GM18907 (cell line): ENCODE measurements at regions not wholly inside any gene's neighbourhood (a gene's known extent, or its start where the extent isn't known, plus 50 kb on each side); places are given as distances from the start of the nearest gene placed in this dataset.

Source experiments
- ATAC-seq: cut with Tn5 transposase; IDR thresholded peaks from one replicate; pipeline ENCODE4 v1.9.1; 2021; ENCODE audit warnings: mild to moderate bottlenecking, moderate library complexity; ENCODE audit not compliant: unreplicated experiment

- ATAC-seq, result no peak
Observed at GRCh38 chr10:91691981-91692380, 59.1 kb upstream of the PPP1R3C start.

GRCh38 chr10:91690996-91691676 is 58.3 kb upstream of the PPP1R3C start:
- ATAC-seq, result no peak

DNA sequence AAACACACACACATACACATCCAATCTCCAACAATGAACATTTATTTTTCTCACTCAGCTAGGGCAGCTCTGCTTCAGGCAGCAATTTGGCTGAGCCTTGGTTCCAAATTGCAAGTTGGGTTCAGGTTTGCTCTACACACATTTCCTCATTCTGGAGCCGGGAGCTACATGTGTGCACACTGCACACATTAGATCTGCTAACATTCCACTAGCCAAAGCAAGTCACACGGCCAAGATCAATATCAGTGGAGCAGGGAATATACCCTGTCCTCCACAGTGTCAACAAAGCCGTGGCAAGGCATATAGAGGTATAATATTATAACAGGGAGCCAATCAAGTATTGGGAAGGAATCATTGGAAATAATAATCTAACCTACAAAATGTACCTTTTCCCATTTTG is 57.5 kb upstream of the PPP1R3C start:
- ATAC-seq, result no peak

DNA sequence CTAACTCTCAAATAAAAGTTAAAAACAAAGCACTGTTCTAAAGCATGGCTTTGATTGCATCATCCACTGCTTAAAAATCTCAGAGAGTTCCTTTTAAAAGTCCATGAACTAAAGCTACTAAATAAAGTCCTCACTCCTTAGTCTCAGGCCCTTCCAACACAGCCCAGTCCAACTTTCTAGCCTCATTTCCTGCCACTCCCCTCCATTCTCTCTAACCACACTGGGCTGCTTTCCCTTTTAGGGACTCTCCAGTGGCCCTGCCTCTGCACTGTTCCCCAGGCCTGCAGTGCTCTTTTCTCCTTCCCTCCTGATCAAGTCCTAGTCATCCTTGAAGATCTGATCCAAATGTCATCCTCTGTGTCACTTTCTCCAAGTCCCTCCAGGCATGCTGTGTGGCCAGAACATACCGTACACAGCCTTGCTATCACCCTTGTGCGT is 56.9 kb upstream of the PPP1R3C start:
- no peak for ATAC-seq

DNA sequence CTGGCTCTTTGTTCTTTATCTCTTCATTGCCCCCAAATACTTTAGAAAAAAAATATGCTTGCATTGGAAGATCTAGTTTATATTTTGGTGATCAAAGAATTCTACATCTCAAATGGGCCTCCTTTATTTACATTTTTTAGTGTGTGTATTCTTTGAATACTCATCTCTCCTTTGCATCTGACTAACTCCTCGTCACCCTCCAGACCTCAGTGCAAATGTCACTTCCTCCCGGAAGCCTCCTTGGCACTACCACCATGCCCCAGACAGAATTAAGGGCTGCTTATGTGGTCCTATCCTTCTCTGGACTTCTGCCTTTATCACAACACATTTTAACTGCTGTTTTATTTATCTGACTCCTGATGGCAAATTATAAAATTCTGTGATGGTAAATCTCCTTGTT is 52.0 kb upstream of the PPP1R3C start:
- ATAC-seq, result no peak

DNA sequence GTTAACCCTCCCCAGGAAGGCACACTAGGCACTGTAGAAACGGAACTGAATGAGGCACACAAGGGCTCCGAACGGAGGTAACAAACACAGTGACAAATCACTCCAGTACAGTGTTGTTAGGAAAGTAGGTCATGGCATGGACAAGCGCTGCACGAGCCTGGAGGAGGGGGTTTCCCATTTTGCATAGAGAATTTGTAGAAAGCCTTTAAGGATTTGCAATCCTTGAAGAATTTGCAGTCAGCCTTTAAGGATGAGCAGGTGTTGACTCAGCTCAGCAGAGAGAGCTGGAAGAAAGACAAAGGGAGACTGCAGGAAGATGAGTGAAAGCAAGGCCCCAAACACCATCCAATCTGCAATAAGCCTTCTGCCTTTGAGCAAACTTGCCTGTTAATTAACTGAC is 51.1 kb upstream of the PPP1R3C start:
- ATAC-seq, result no peak

GRCh38 chr10:91682912-91683311 is 50.0 kb upstream of the PPP1R3C start:
- no peak for ATAC-seq
